GM12891 (cell line): ENCODE measurements at regions not wholly inside any gene's neighbourhood (a gene's known extent, or its start where the extent isn't known, plus 50 kb on each side); places are given as distances from the start of the nearest gene placed in this dataset.

Experiments used
- POLR2A ChIP-seq: IDR thresholded peaks from 2 replicates; pipeline ENCODE4 v1.6.1; 2011; ENCODE audit warnings: low read depth, low read length, control low read depth
- POLR2AphosphoS5 ChIP-seq: IDR thresholded peaks from 2 replicates; pipeline ENCODE4 v1.6.1; 2011; ENCODE audit warnings: low read depth, low read length, control low read depth

- TF ChIP-seq POLR2A (no peak), POLR2AphosphoS5 (no peak)
Measured at GRCh38 chr5:163825661-163826060, 320.2 kb downstream of the MAT2B start.
